Activated naive CD4-positive, alpha-beta T cell treated with anti-CD3 and anti-CD28 coated beads, Interleukin-2, amount 50 U/mL, for 24 hours (primary cell): ENCODE measurements at regions not wholly inside any gene's neighbourhood (a gene's known extent, or its start where the extent isn't known, plus 50 kb on each side); places are given as distances from the start of the nearest gene placed in this dataset.
A peak's percentile ranks its signal among the peaks of the same experiment; 100 is the strongest.

Experiments
- H3K27ac Mint-ChIP-seq: one replicate; pipeline ENCODE4 v1.8.0; 2021; ENCODE audit warnings: mild to moderate bottlenecking, mixed read lengths
- H3K27me3 Mint-ChIP-seq: one replicate; pipeline ENCODE4 v1.8.0; 2021; ENCODE audit warnings: mixed read lengths
- H3K36me3 Mint-ChIP-seq: one replicate; pipeline ENCODE4 v1.8.0; 2021; ENCODE audit warnings: mixed read lengths
- H3K4me1 Mint-ChIP-seq: one replicate; pipeline ENCODE4 v1.8.0; 2021; ENCODE audit warnings: mixed read lengths
- H3K4me3 Mint-ChIP-seq: one replicate; pipeline ENCODE4 v1.8.0; 2021; ENCODE audit warnings: mild to moderate bottlenecking, mixed read lengths
- H3K9me3 Mint-ChIP-seq: one replicate; pipeline ENCODE4 v1.8.0; 2021; ENCODE audit warnings: mixed read lengths

- H3K27me3 Mint-ChIP-seq: peaks cover 2% of the 10 kb centered on the region
- no peak overlapping the region for H3K27ac Mint-ChIP-seq
- H3K4me3 Mint-ChIP-seq: no peak overlapping the region
- peaks cover 32% of the 10 kb centered on the region for H3K4me1 Mint-ChIP-seq
- no peaks in the 10 kb centered on the region for H3K36me3 Mint-ChIP-seq
- H3K9me3 Mint-ChIP-seq: no peaks in the 10 kb centered on the region
These were observed 103.8 kb upstream of the LIPC start for GRCh38 chr15:58327958-58328357.

- Mint-ChIP-seq H3K36me3 (no peaks in the 10 kb centered on the region), H3K9me3 (no peaks in the 10 kb centered on the region), H3K27ac (peak overlapping the region; percentile 26), H3K4me1 (peaks cover 38% of the 10 kb centered on the region), H3K27me3 (peaks cover 2% of the 10 kb centered on the region), H3K4me3 (no peak overlapping the region)
These were observed 102.6 kb upstream of the LIPC start for GRCh38 chr15:58329211-58329610.

- Mint-ChIP-seq H3K27ac (peak overlapping the region; percentile 65), H3K36me3 (no peaks in the 10 kb centered on the region), H3K27me3 (peaks cover 2% of the 10 kb centered on the region), H3K4me3 (no peak overlapping the region), H3K9me3 (no peaks in the 10 kb centered on the region), H3K4me1 (peaks cover 38% of the 10 kb centered on the region)
These were observed 101.8 kb upstream of the LIPC start for GRCh38 chr15:58329781-58330671.

- Mint-ChIP-seq H3K4me3 (peak overlapping the region; percentile 44), H3K27me3 (peaks cover 2% of the 10 kb centered on the region), H3K9me3 (no peaks in the 10 kb centered on the region), H3K4me1 (peaks cover 38% of the 10 kb centered on the region), H3K36me3 (no peaks in the 10 kb centered on the region), H3K27ac (peak overlapping the region; percentile 97)
These were observed 100.8 kb upstream of the LIPC start for GRCh38 chr15:58330741-58331559.

GRCh38 chr15:58331560-58331912 is 100.3 kb upstream of the LIPC start:
- peak overlapping the region; percentile 97 for H3K27ac Mint-ChIP-seq
- peaks cover 2% of the 10 kb centered on the region for H3K27me3 Mint-ChIP-seq
- no peaks in the 10 kb centered on the region for H3K36me3 Mint-ChIP-seq
- peaks cover 38% of the 10 kb centered on the region for H3K4me1 Mint-ChIP-seq
- H3K9me3 Mint-ChIP-seq: no peaks in the 10 kb centered on the region
- peak overlapping the region; percentile 44 for H3K4me3 Mint-ChIP-seq

- Mint-ChIP-seq H3K4me1 (peaks cover 38% of the 10 kb centered on the region), H3K36me3 (no peaks in the 10 kb centered on the region), H3K27me3 (no peaks in the 10 kb centered on the region), H3K27ac (peak overlapping the region; percentile 97), H3K4me3 (peak overlapping the region; percentile 44), H3K9me3 (no peaks in the 10 kb centered on the region)
These were observed 99.7 kb upstream of the LIPC start for GRCh38 chr15:58331913-58332675.

GRCh38 chr15:58332676-58333400 is 99.0 kb upstream of the LIPC start:
- Mint-ChIP-seq H3K36me3 (no peaks in the 10 kb centered on the region), H3K4me3 (peak overlapping the region; percentile 44), H3K27me3 (no peaks in the 10 kb centered on the region), H3K4me1 (peaks cover 38% of the 10 kb centered on the region), H3K27ac (peak overlapping the region; percentile 97), H3K9me3 (no peaks in the 10 kb centered on the region)

- Mint-ChIP-seq H3K27ac (no peak overlapping the region), H3K36me3 (no peaks in the 10 kb centered on the region), H3K9me3 (no peaks in the 10 kb centered on the region)
These were observed 97.0 kb upstream of the LIPC start for GRCh38 chr15:58334803-58335202.

GRCh38 chr15:58336161-58336560 is 95.6 kb upstream of the LIPC start:
- no peak overlapping the region for H3K4me3 Mint-ChIP-seq
- H3K9me3 Mint-ChIP-seq: no peaks in the 10 kb centered on the region
- H3K27ac Mint-ChIP-seq: no peak overlapping the region
- peaks cover 24% of the 10 kb centered on the region for H3K4me1 Mint-ChIP-seq
- no peaks in the 10 kb centered on the region for H3K36me3 Mint-ChIP-seq
- no peaks in the 10 kb centered on the region for H3K27me3 Mint-ChIP-seq

More at GRCh38 chr15:58334803-58335202, 97.0 kb upstream of the LIPC start:
- no peaks in the 10 kb centered on the region for H3K27me3 Mint-ChIP-seq
- H3K4me3 Mint-ChIP-seq: no peak overlapping the region
- H3K4me1 Mint-ChIP-seq: peaks cover 38% of the 10 kb centered on the region

GRCh38 chr15:58340176-58340575 is 91.6 kb upstream of the LIPC start:
- Mint-ChIP-seq H3K9me3 (no peaks in the 10 kb centered on the region), H3K4me3 (no peak overlapping the region), H3K36me3 (no peaks in the 10 kb centered on the region), H3K4me1 (no peaks in the 10 kb centered on the region), H3K27ac (no peak overlapping the region), H3K27me3 (no peaks in the 10 kb centered on the region)

- Mint-ChIP-seq H3K4me1 (no peaks in the 10 kb centered on the region), H3K36me3 (no peaks in the 10 kb centered on the region), H3K4me3 (no peak overlapping the region)
These were observed 89.3 kb upstream of the LIPC start for GRCh38 chr15:58342508-58342907.

GRCh38 chr15:58344213-58345070 is 87.3 kb upstream of the LIPC start:
- Mint-ChIP-seq H3K27ac (no peak overlapping the region), H3K36me3 (no peaks in the 10 kb centered on the region), H3K4me1 (no peaks in the 10 kb centered on the region), H3K9me3 (no peaks in the 10 kb centered on the region), H3K4me3 (no peak overlapping the region), H3K27me3 (no peaks in the 10 kb centered on the region)

More at GRCh38 chr15:58342508-58342907, 89.3 kb upstream of the LIPC start:
- Mint-ChIP-seq H3K9me3 (no peaks in the 10 kb centered on the region), H3K27ac (no peak overlapping the region), H3K27me3 (no peaks in the 10 kb centered on the region)

- Mint-ChIP-seq H3K36me3 (no peaks in the 10 kb centered on the region), H3K4me3 (no peak overlapping the region), H3K9me3 (no peaks in the 10 kb centered on the region), H3K27me3 (no peaks in the 10 kb centered on the region), H3K27ac (no peak overlapping the region), H3K4me1 (no peaks in the 10 kb centered on the region)
These were observed 85.4 kb upstream of the LIPC start for GRCh38 chr15:58346361-58346760.

- Mint-ChIP-seq H3K9me3 (no peaks in the 10 kb centered on the region), H3K4me3 (no peak overlapping the region), H3K27me3 (no peaks in the 10 kb centered on the region), H3K27ac (no peak overlapping the region), H3K4me1 (no peaks in the 10 kb centered on the region), H3K36me3 (no peaks in the 10 kb centered on the region)
These were observed 83.5 kb upstream of the LIPC start for GRCh38 chr15:58348095-58348812.
